HCT116 (cell line): ENCODE measurements at regions not wholly inside any gene's neighbourhood (a gene's known extent, or its start where the extent isn't known, plus 50 kb on each side); places are given as distances from the start of the nearest gene placed in this dataset.

ENCODE experiments used
- ATAC-seq: fragments of 200-7000 bp; cut with Tn5 transposase; 2 replicates; pipeline ENCODE4 v1.9.1; 2020; ENCODE audit warnings: mild to moderate bottlenecking, moderate library complexity
- BruUV-seq: library from RNA; stranded (reverse); fragments of 400-500 nt; replicated peaks from 2 replicates; lab custom pipeline; 2021; lab: Mats Ljungman, UMichigan
- CTCF ChIA-PET: fragments of 300-600 bp; sonication (Branson Sonifier 250); formaldehyde crosslinking; loops from one replicate; lab custom pipeline; 2021; ENCODE audit warnings: antibody characterized with exemption; lab: Charles Lee
- POLR2A ChIA-PET: fragments of 300-600, 350-600 bp; sonication (Branson Sonifier 250); formaldehyde crosslinking; loops from one replicate; lab custom pipeline; 2021; ENCODE audit warnings: antibody characterized with exemption; lab: Charles Lee
- RAD21 ChIA-PET, 2 experiments: fragments of 300-600 bp; sonication (Branson Sonifier 250); formaldehyde crosslinking; loops; one replicate each; lab custom pipeline; 2023; ENCODE audit warnings: low total read pairs in 2 of 2; ENCODE audit not compliant: uncharacterized antibody in 2 of 2, unreplicated experiment in 2 of 2, low non-redundant PET in 1 of 2; lab: Charles Lee
- DNase-seq: peaks from one replicate; pipeline ENCODE4 v3.0.0-alpha.2; 2010; ENCODE audit warnings: low read depth, low spot score
- H2AFZ ChIP-seq: fragments of 200-600 bp; shearing (Covaris generic), sonication (generic); 2 replicates; pipeline ENCODE4 v1.6.1; 2017; ENCODE audit warnings: low read depth, mixed run types, mixed read lengths, antibody characterized with exemption, low read length; ENCODE audit not compliant: poor library complexity, severe bottlenecking
- H3K27ac ChIP-seq: 2 replicates; pipeline ENCODE4 v1.5.1; 2012; ENCODE audit warnings: low read depth, low read length
- H3K27me3 ChIP-seq: fragments of 200-600 bp; sonication (generic); 2 replicates; pipeline ENCODE4 v1.6.1; 2016; ENCODE audit warnings: mixed run types, low read length, mixed read lengths; ENCODE audit not compliant: insufficient read depth
- H3K36me3 ChIP-seq, 2 experiments: fragments of 200-500 bp in 1 of 2; fragments of 200-600 bp in 1 of 2; sonication (Bioruptor generic) in 1 of 2; sonication (generic) in 1 of 2; 2 replicates each; pipeline versions ENCODE4 v1.5.1 to v1.6.1; 2014 to 2016; ENCODE audit warnings: low read length in 2 of 2, inconsistent platforms in 1 of 2, mixed read lengths in 1 of 2, mixed run types in 1 of 2; ENCODE audit not compliant: insufficient read depth in 2 of 2, control insufficient read depth in 1 of 2
- H3K4me1 ChIP-seq, 2 experiments: fragments of 200-600 bp in 1 of 2; sonication (generic) in 1 of 2; 2 replicates each; pipeline versions ENCODE4 v1.5.1 to v1.6.1; 2012 to 2017; ENCODE audit warnings: low read length in 2 of 2, inconsistent platforms in 1 of 2, mild to moderate bottlenecking in 1 of 2, mixed read lengths in 1 of 2, mixed run types in 1 of 2, moderate library complexity in 1 of 2; ENCODE audit not compliant: insufficient read depth in 2 of 2, control insufficient read depth in 1 of 2
- H3K4me2 ChIP-seq: fragments of 200-600 bp; sonication (generic); 2 replicates; pipeline ENCODE4 v1.6.1; 2017; ENCODE audit warnings: mixed run types, low read length, mixed read lengths
- H3K4me3 ChIP-seq, 2 experiments: fragments of 200-600 bp in 1 of 2; sonication (generic) in 1 of 2; replicated peaks in 1 of 2; 2 replicates each; pipeline ENCODE4 v1.5.1; 2011 to 2016; ENCODE audit warnings: low read length in 2 of 2, control low read depth in 1 of 2, low read depth in 1 of 2, mild to moderate bottlenecking in 1 of 2, mixed read lengths in 1 of 2, mixed run types in 1 of 2
- H3K79me2 ChIP-seq: fragments of 200-600 bp; sonication (generic); 2 replicates; pipeline ENCODE4 v1.6.1; 2017; ENCODE audit warnings: mild to moderate bottlenecking, mixed run types, low read length, moderate library complexity, mixed read lengths; ENCODE audit not compliant: insufficient read depth
- H3K9ac ChIP-seq: fragments of 200-600 bp; sonication (generic); 2 replicates; pipeline ENCODE4 v1.6.1; 2016; ENCODE audit warnings: low read length, mixed read lengths
- H3K9me2 ChIP-seq: fragments of 200-600 bp; sonication (generic), shearing (Covaris generic); 2 replicates; pipeline ENCODE4 v1.6.1; 2017; ENCODE audit warnings: mixed run types, mild to moderate bottlenecking, moderate library complexity; ENCODE audit not compliant: insufficient read depth
- H3K9me3 ChIP-seq, 2 experiments: fragments of 200-500 bp in 1 of 2; fragments of 200-600 bp in 1 of 2; sonication (Bioruptor generic) in 1 of 2; sonication (generic) in 1 of 2; 2 replicates each; pipeline ENCODE4 v1.6.1; 2014 to 2017; ENCODE audit warnings: low read length in 2 of 2, mixed read lengths in 2 of 2, inconsistent platforms in 1 of 2, low read depth in 1 of 2, mild to moderate bottlenecking in 1 of 2, mixed run types in 1 of 2, moderate library complexity in 1 of 2; ENCODE audit not compliant: control insufficient read depth in 1 of 2, insufficient read depth in 1 of 2
- H4K20me1 ChIP-seq: fragments of 200-600 bp; sonication (generic), shearing (Covaris generic); 2 replicates; pipeline ENCODE4 v1.6.1; 2017; ENCODE audit warnings: mixed run types, mild to moderate bottlenecking, moderate library complexity; ENCODE audit not compliant: insufficient read depth
- EGR1 ChIP-seq: IDR thresholded peaks from 2 replicates; pipeline ENCODE4 v1.6.1; 2012; ENCODE audit warnings: low read depth
- EZH2phosphoT487 ChIP-seq: fragments of 200-600 bp; IDR thresholded peaks from 2 replicates; pipeline ENCODE4 v1.6.1; 2018; ENCODE audit warnings: antibody characterized with exemption, borderline replicate concordance
- FOSL1 ChIP-seq: IDR thresholded peaks from 2 replicates; pipeline ENCODE4 v1.6.1; 2012; ENCODE audit warnings: low read depth
- JUND ChIP-seq: IDR thresholded peaks from 2 replicates; pipeline ENCODE4 v1.6.1; 2012
- POLR2A ChIP-seq: IDR thresholded peaks from 2 replicates; pipeline ENCODE4 v1.7.0; 2011; ENCODE audit warnings: borderline replicate concordance; ENCODE audit not compliant: insufficient read depth, insufficient read length; ENCODE audit errors: extremely low read depth
- POLR2AphosphoS5 ChIP-seq: IDR thresholded peaks from 2 replicates; pipeline ENCODE4 v1.6.1; 2011; ENCODE audit warnings: mild to moderate bottlenecking, low read depth, low read length, moderate library complexity
- RAD21 ChIP-seq: IDR thresholded peaks from 2 replicates; pipeline ENCODE4 v1.6.1; 2012; ENCODE audit warnings: low read depth, mild to moderate bottlenecking
- SP1 ChIP-seq: IDR thresholded peaks from 2 replicates; pipeline ENCODE4 v1.6.1; 2012; ENCODE audit warnings: low read depth
- SRF ChIP-seq: IDR thresholded peaks from 2 replicates; pipeline ENCODE4 v1.6.1; 2012; ENCODE audit warnings: low read depth
- YY1 ChIP-seq: IDR thresholded peaks from 2 replicates; pipeline ENCODE4 v1.6.1; 2011; ENCODE audit warnings: low read length, low read depth, moderate library complexity, mild to moderate bottlenecking; ENCODE audit not compliant: insufficient replicate concordance; ENCODE audit errors: extremely low read depth
- intact Hi-C: fragments of 100-400 bp; cut with micrococcal nuclease; formaldehyde crosslinking; loops from 2 replicates; pipeline ENCODE4 v1.10.0; 2022
- TF ChIP-seq, protein P1 (sequence below): IDR thresholded peaks from 2 replicates; pipeline ENCODE4 v1.6.1; 2012
- TF ChIP-seq, protein P2 (sequence below): IDR thresholded peaks from 2 replicates; pipeline ENCODE4 v1.6.1; 2012

DNA sequence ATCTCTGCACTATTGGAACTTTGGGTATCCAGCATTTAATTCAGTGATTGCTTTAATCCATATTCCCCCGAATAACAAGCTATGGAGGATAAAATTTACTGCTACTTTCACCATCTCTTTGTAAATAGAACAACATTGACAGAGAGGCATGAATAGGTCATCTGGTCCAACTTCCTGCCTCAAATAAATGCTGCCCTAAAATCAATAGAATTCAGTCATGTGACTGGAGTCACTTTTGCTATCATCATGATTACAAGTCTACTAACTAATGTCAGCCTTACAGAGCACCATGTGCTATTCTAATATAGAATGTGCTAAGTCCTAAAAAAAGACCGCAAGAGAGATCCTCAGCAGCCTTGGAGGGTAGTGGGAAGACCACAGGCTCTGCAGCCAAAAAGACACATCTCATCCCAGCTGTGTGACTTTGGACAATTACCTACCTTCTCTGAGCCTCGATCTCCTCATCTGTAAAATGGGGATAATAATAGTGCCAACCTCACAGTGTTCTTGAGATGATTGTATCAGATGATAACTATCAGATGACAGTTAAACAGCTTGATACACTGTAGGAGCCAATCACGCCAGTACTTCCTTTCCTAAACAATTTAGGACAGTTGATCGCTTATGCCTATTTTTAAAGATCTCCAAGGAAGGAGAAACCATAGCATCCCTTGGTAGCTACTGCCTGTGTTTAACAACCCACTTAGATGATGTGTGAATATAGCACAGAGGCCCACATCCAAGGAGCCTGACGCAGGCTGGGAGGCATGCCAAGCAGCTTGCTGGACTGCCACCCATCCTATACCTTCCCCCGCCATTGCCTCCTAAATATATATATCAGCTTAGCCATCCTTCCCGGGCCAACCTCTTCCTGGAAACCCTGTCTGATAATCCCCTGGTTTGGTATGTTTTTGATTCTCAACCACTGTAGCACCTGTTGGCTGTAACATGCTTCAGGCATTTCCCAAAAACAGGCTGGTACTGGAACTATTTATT, 77.3 kb upstream of the PHF21A start:
- no peak for TF ChIP-seq SP1
- no peak for TF ChIP-seq POLR2A
- no peak for TF ChIP-seq POLR2AphosphoS5
- TF ChIP-seq JUND: no peak
- no peak for TF ChIP-seq SRF
- TF ChIP-seq FOSL1: no peak
- no peak for TF ChIP-seq RAD21
- TF ChIP-seq, protein P1, sequence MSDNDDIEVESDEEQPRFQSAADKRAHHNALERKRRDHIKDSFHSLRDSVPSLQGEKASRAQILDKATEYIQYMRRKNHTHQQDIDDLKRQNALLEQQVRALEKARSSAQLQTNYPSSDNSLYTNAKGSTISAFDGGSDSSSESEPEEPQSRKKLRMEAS: no peak
- TF ChIP-seq EGR1: no peak
- TF ChIP-seq EZH2phosphoT487: no peak
- TF ChIP-seq, protein P2, sequence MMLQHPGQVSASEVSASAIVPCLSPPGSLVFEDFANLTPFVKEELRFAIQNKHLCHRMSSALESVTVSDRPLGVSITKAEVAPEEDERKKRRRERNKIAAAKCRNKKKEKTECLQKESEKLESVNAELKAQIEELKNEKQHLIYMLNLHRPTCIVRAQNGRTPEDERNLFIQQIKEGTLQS: no peak
- TF ChIP-seq YY1: no peak
- TF ChIP-seq, all 23 proteins: peak for 0
- no peak overlapping the region for H2AFZ ChIP-seq
- no peaks in the 10 kb centered on the region for H3K4me1 ChIP-seq
- CTCF ChIA-PET: no interaction called here
- ATAC-seq: no peak
- intact Hi-C loops: no loop called here
- no peaks in the 10 kb centered on the region for H3K9me3 ChIP-seq
- H3K9ac ChIP-seq: no peak overlapping the region
- RAD21 ChIA-PET: no interaction called here
- H3K79me2 ChIP-seq: no peaks in the 10 kb centered on the region
- H3K4me3 ChIP-seq: no peak overlapping the region
- peaks cover 4% of the 10 kb centered on the region; the same call in 1 of the 2 replicates for H3K27me3 ChIP-seq
- no peak overlapping the region for H3K4me2 ChIP-seq
- H3K36me3 ChIP-seq: no peaks in the 10 kb centered on the region
- no peaks in the 10 kb centered on the region for H3K9me2 ChIP-seq
- no peak for DNase-seq
- BruUV-seq: no TSS peak
- POLR2A ChIA-PET: no interaction called here
- no peaks in the 10 kb centered on the region for H4K20me1 ChIP-seq
- no peak overlapping the region for H3K27ac ChIP-seq
